Left forelimb (tissue), 1 donor: ENCODE measurements at regions not wholly inside any gene's neighbourhood (a gene's known extent, or its start where the extent isn't known, plus 50 kb on each side); places are given as distances from the start of the nearest gene placed in this dataset.
"Not testable (repeated sequence)": the region's sequence is repeated elsewhere in the genome, so short reads cannot be mapped to it uniquely, and the experiment has no call there.

Source experiments
- DNase-seq: peaks from one replicate; pipeline ENCODE4 v3.0.0-alpha.2; 2018; ENCODE audit warnings: low spot score

GRCh38 chr3:75445234-75445633 is 218.9 kb upstream of the FRG2C start:
- not testable (repeated sequence) for DNase-seq

GRCh38 chr3:75446948-75447347 is 217.2 kb upstream of the FRG2C start:
- DNase-seq: not testable (repeated sequence)

GRCh38 chr3:75453328-75453727 is 210.8 kb upstream of the FRG2C start:
- DNase-seq: not testable (repeated sequence)

- not testable (repeated sequence) for DNase-seq
Observed at GRCh38 chr3:75453839-75454238, 210.3 kb upstream of the FRG2C start.

GRCh38 chr3:75474530-75474929 is 189.6 kb upstream of the FRG2C start:
- DNase-seq: not testable (repeated sequence)

GRCh38 chr3:75496600-75496999 is 167.5 kb upstream of the FRG2C start:
- DNase-seq: not testable (repeated sequence)

- not testable (repeated sequence) for DNase-seq
Observed at GRCh38 chr3:75500357-75500756, 163.8 kb upstream of the FRG2C start.

- DNase-seq: not testable (repeated sequence)
Observed at GRCh38 chr3:75502171-75502570, 162.0 kb upstream of the FRG2C start.

- DNase-seq: not testable (repeated sequence)
Observed at GRCh38 chr3:75502769-75503756, 161.1 kb upstream of the FRG2C start.

GRCh38 chr3:75506603-75507002 is 157.5 kb upstream of the FRG2C start:
- no peak for DNase-seq

GRCh38 chr3:75507956-75508355 is 156.2 kb upstream of the FRG2C start:
- not testable (repeated sequence) for DNase-seq

- DNase-seq: not testable (repeated sequence)
Observed at GRCh38 chr3:75527657-75528056, 136.5 kb upstream of the FRG2C start.

GRCh38 chr3:75552095-75552494 is 112.0 kb upstream of the FRG2C start:
- DNase-seq: not testable (repeated sequence)

GRCh38 chr3:75564427-75564826 is 99.7 kb upstream of the FRG2C start:
- DNase-seq: not testable (repeated sequence)

GRCh38 chr3:75572303-75572702 is 91.8 kb upstream of the FRG2C start:
- not testable (repeated sequence) for DNase-seq

- DNase-seq: not testable (repeated sequence)
Observed at GRCh38 chr3:75579091-75579490, 85.0 kb upstream of the FRG2C start.

- DNase-seq: not testable (repeated sequence)
Observed at GRCh38 chr3:75579536-75579935, 84.6 kb upstream of the FRG2C start.

GRCh38 chr3:75579981-75580782 is 83.9 kb upstream of the FRG2C start:
- DNase-seq: peak; percentile 69

- DNase-seq: not testable (repeated sequence)
Observed at GRCh38 chr3:75582536-75582935, 81.6 kb upstream of the FRG2C start.

GRCh38 chr3:75583116-75583515 is 81.0 kb upstream of the FRG2C start:
- not testable (repeated sequence) for DNase-seq

- not testable (repeated sequence) for DNase-seq
Observed at GRCh38 chr3:75587695-75588094, 76.4 kb upstream of the FRG2C start.

GRCh38 chr3:75590382-75590781 is 73.7 kb upstream of the FRG2C start:
- DNase-seq: not testable (repeated sequence)
